ENCODE measurements at regions not wholly inside any gene's neighbourhood (a gene's known extent, or its start where the extent isn't known, plus 50 kb on each side); places are given as distances from the start of the nearest gene placed in this dataset.

DNA sequence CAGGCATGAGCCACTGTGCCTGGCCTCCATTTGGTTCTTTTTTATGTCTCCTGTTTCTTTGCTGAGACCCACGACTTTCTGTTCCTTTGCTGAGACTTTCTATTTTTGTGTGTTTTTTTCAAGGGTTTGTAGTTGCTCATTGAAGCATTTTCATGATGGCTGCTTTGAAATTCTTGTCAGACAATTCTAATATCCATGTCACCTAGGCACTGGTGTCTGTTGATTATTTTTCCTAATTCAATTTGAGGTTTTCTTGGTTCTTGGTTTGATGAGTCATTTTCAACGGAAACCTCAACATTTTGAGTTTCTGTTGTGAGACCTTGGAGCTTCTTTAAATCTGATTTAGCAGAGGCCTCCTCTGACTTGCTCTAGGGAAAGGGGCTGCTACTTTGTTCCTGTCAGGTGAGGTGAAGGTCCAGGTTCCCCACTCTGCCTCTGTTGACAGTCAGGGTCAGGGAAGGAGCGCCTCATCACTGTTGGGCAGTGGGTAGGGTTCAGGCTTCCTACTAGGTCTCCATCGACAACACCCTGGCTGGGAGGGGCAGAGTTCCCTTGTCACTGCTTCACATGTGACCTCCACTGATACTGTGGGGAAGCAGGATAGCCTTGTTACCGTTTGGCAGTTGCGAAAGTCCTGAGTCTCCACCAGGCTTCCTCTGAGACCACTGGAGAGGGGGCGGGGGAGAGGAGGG is 66.1 kb upstream of the SMOX start (continued):
- TF ChIP-seq AHDC1 (CRISPR knock-in tag; IDR thresholded peaks at IDR 0.05; ENCODE audit: borderline replicate concordance) (no peak; the same call in 1 of the 2 replicates), ZNF446 (CRISPR knock-in tag; IDR thresholded peaks at IDR 0.05) (no peak), ZNF790 (CRISPR knock-in tag; IDR thresholded peaks at IDR 0.05; ENCODE audit: borderline replicate concordance) (no peak), ATF1 (CRISPR knock-in tag; IDR thresholded peaks at IDR 0.05) (no peak), SMARCE1 (IDR thresholded peaks at IDR 0.05; ENCODE audit: borderline replicate concordance) (no peak), KLF6 (CRISPR knock-in tag; IDR thresholded peaks at IDR 0.05) (no peak), IKZF1 (IDR thresholded peaks at IDR 0.05) (no peak), SP2 (CRISPR knock-in tag; IDR thresholded peaks at IDR 0.05) (no peak), SMARCC2 (IDR thresholded peaks at IDR 0.05) (no peak), RARA (CRISPR knock-in tag; IDR thresholded peaks at IDR 0.05) (peak; percentile 59), ZNF557 (CRISPR knock-in tag; IDR thresholded peaks at IDR 0.05) (no peak), ZNF496 (CRISPR knock-in tag; IDR thresholded peaks at IDR 0.05; ENCODE audit: insufficient replicate concordance) (no peak), ZNF383 (CRISPR knock-in tag; IDR thresholded peaks at IDR 0.05; ENCODE audit: borderline replicate concordance) (no peak), NFIC (IDR thresholded peaks at IDR 0.05; ENCODE audit: low read length) (no peak), NFYC (CRISPR knock-in tag; IDR thresholded peaks at IDR 0.05) (no peak), KDM2A (CRISPR knock-in tag; IDR thresholded peaks at IDR 0.05; ENCODE audit: borderline replicate concordance, low read depth) (0 out of 2 replicates have a peak, but pooled peaks have one; percentile 44), TOE1 (CRISPR knock-in tag; IDR thresholded peaks at IDR 0.05) (no peak), ZNF414 (CRISPR knock-in tag; IDR thresholded peaks at IDR 0.05) (peak; percentile 62; the same call in 1 of the 2 replicates), HCFC1 (IDR thresholded peaks at IDR 0.05; ENCODE audit: low read depth, low read length) (no peak), HOXA3 (CRISPR knock-in tag; IDR thresholded peaks at IDR 0.05) (no peak), ZNF766 (CRISPR knock-in tag; IDR thresholded peaks at IDR 0.05; ENCODE audit: borderline replicate concordance) (no peak), ZSCAN29 (CRISPR knock-in tag; conservative IDR thresholded peaks at IDR 0.05) (no peak), ZNF12 (CRISPR knock-in tag; IDR thresholded peaks at IDR 0.05) (peak; percentile 75; the same call in 1 of the 2 replicates), ZNF547 (CRISPR knock-in tag; IDR thresholded peaks at IDR 0.05) (no peak), SRSF4 (IDR thresholded peaks at IDR 0.05; ENCODE audit: low read depth, low read length, poor library complexity, severe bottlenecking) (no peak), CBX2 (IDR thresholded peaks at IDR 0.05; ENCODE audit: low read depth, low read length) (no peak), CBX2 (CRISPR knock-in tag; IDR thresholded peaks at IDR 0.05; ENCODE audit: low read depth) (no peak), NR2C2 (CRISPR knock-in tag; IDR thresholded peaks at IDR 0.05; ENCODE audit: borderline replicate concordance) (peak; percentile 49; the same call in 1 of the 2 replicates)
